Skeletal muscle tissue (tissue), 3 donors: ENCODE measurements at regions not wholly inside any gene's neighbourhood (a gene's known extent, or its start where the extent isn't known, plus 50 kb on each side); places are given as distances from the start of the nearest gene placed in this dataset.

Experiments
- H3K27ac ChIP-seq: one replicate; pipeline ENCODE4 v1.7.0; 2013; ENCODE audit warnings: mild to moderate bottlenecking, low read depth, low read length, inconsistent platforms
- H3K27me3 ChIP-seq, 3 donors: one replicate each; pipeline ENCODE4 v1.7.0; 2013; ENCODE audit warnings: low read length in 3 of 3; ENCODE audit not compliant: control insufficient read depth in 3 of 3, insufficient read depth in 3 of 3
- H3K36me3 ChIP-seq, 3 donors: one replicate each; pipeline ENCODE4 v1.7.0; 2013; ENCODE audit warnings: low read length in 3 of 3; ENCODE audit not compliant: control insufficient read depth in 3 of 3, insufficient read depth in 3 of 3
- H3K4me1 ChIP-seq, 3 donors: one replicate each; pipeline ENCODE4 v1.7.0; 2013; ENCODE audit warnings: low read length in 3 of 3, mild to moderate bottlenecking in 3 of 3; ENCODE audit not compliant: control insufficient read depth in 3 of 3, insufficient read depth in 3 of 3
- H3K4me3 ChIP-seq, 3 donors: one replicate each; pipeline ENCODE4 v1.7.0; 2013; ENCODE audit warnings: low read length in 3 of 3
- H3K9ac ChIP-seq, 3 donors: one replicate each; pipeline ENCODE4 v1.7.0; 2013; ENCODE audit warnings: low read length in 3 of 3, mild to moderate bottlenecking in 3 of 3, moderate library complexity in 2 of 3, low read depth in 1 of 3
- H3K9me3 ChIP-seq, 3 donors: one replicate each; pipeline ENCODE4 v1.7.0; 2013; ENCODE audit warnings: low read length in 3 of 3; ENCODE audit not compliant: control insufficient read depth in 3 of 3
- donor health status: Osteomylitis.

DNA sequence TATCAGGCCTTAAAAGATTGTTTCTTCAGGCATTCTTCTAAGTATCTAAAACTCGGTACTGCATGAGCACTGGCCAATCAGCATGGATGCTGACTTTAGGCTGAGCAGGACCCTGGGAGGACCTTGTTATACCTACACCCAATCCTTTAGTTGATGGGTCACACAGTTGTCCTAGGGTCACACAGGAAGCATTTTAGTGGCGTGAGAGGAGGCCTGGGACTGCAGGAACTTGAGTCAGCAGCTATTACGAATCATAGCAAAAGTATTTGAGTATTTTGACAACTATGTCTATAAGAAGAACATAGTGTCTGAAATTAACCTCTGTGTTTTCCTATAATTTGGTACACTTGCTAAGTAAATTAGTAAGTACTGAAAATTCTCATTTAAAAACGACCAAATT is 741.4 kb downstream of the HACE1 start:
- Histone ChIP-seq H3K9ac (no peak overlapping the region), H3K36me3 (no peaks in the 10 kb centered on the region), H3K4me3 (no peak overlapping the region), H3K4me1 (no peaks in the 10 kb centered on the region), H3K27ac (no peak overlapping the region), H3K9me3 (no peaks in the 10 kb centered on the region), H3K27me3 (no peaks in the 10 kb centered on the region)

DNA sequence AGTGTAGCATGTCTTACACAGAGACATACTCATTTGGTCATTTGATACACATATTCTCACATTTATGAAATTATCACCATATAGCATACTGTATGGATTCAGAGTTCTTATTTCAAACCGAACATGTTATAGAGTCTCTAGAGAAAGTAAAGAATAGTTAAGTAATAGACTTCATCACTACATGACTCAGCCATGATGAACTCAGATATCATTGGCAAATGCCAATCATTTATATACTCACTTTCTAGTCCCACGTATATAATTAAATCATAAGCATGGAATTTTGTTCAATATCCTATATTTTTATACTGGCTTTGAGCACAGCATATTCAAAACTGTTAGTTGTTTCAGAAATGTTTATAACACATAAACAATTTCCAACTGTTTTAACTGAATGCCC is 749.9 kb downstream of the HACE1 start:
- Histone ChIP-seq H3K27ac (no peak overlapping the region), H3K27me3 (no peaks in the 10 kb centered on the region), H3K9ac (no peak overlapping the region), H3K9me3 (no peaks in the 10 kb centered on the region), H3K4me1 (no peaks in the 10 kb centered on the region), H3K36me3 (no peaks in the 10 kb centered on the region), H3K4me3 (no peak overlapping the region)

DNA sequence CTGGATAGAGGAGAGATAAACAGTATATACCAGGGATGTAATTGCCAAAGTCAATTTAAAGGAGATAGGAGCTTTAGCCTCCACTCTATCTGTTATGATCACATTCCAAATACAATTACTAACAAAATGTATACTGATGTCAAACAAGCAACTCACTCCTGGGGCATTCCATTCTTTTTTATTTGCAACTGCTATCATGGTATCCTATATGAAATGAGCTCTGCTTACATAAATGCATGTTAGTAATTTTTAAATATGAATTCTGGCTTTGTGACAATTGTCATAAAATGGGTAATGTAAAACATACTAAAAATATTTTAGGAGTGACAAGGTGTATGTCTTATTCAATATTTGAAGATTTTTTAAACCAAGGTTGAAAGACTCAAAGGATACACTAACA is 751.1 kb downstream of the HACE1 start:
- H3K4me3 ChIP-seq, result no peak overlapping the region
- no peaks in the 10 kb centered on the region for H3K9me3 ChIP-seq
- no peak overlapping the region for H3K9ac ChIP-seq
- H3K4me1 ChIP-seq, result no peaks in the 10 kb centered on the region
- H3K27ac ChIP-seq, result no peak overlapping the region
- no peaks in the 10 kb centered on the region for H3K27me3 ChIP-seq
- no peaks in the 10 kb centered on the region for H3K36me3 ChIP-seq

GRCh38 chr6:104095661-104096416 is 763.9 kb downstream of the HACE1 start:
- no peaks in the 10 kb centered on the region for H3K27me3 ChIP-seq
- no peaks in the 10 kb centered on the region for H3K4me1 ChIP-seq
- H3K4me3 ChIP-seq, result no peak overlapping the region
- H3K36me3 ChIP-seq, result no peaks in the 10 kb centered on the region
- H3K27ac ChIP-seq, result no peak overlapping the region
- H3K9me3 ChIP-seq, result peaks cover 0 to 3% (median 0%) of the 10 kb centered on the region in 3 donors
- H3K9ac ChIP-seq, result no peak overlapping the region

DNA sequence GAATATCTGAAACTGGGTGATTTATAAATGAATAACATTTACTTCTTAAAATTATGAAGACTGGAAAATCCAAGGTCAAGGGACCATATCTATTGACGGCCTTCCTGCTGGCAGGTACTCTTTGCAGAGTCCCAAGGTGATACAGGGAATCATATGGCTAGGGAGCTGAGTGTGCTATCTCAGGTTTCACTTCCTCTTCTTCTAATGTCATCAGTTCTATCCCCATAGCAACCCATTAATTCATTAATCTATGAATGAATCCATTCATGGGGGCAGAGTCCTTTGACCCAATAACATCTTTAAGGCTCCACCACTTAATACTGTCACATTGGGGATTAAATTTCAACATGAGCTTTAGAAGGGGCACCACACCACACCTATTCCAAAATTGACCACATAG is 772.0 kb downstream of the HACE1 start:
- no peak overlapping the region for H3K27ac ChIP-seq
- H3K9ac ChIP-seq, result no peak overlapping the region
- no peaks in the 10 kb centered on the region for H3K27me3 ChIP-seq
- H3K36me3 ChIP-seq, result no peaks in the 10 kb centered on the region
- no peaks in the 10 kb centered on the region for H3K9me3 ChIP-seq
- H3K4me3 ChIP-seq, result no peak overlapping the region
- H3K4me1 ChIP-seq, result no peaks in the 10 kb centered on the region

DNA sequence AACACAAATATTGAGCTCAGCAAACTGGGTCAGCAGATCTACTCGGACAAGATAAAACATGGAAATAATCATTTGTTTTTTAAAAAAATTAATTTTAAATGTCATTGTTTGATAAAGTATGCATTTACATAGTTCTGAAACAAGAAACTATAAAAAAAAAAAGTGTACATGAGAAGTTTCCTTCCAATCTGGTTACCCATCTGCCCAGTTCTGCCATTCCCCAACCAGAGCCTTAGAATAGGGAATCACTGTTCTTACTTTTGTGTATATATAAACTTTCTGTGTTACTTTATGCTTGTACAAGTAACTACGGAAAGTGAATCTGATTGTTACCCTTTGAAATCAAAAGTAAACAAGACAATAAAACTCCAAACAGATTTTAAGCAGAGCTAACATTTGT is 791.4 kb downstream of the HACE1 start:
- H3K27me3 ChIP-seq, result no peaks in the 10 kb centered on the region
- no peaks in the 10 kb centered on the region for H3K4me1 ChIP-seq
- no peaks in the 10 kb centered on the region for H3K36me3 ChIP-seq
- no peak overlapping the region for H3K27ac ChIP-seq
- H3K9ac ChIP-seq, result no peak overlapping the region
- H3K4me3 ChIP-seq, result no peak overlapping the region
- no peaks in the 10 kb centered on the region for H3K9me3 ChIP-seq

DNA sequence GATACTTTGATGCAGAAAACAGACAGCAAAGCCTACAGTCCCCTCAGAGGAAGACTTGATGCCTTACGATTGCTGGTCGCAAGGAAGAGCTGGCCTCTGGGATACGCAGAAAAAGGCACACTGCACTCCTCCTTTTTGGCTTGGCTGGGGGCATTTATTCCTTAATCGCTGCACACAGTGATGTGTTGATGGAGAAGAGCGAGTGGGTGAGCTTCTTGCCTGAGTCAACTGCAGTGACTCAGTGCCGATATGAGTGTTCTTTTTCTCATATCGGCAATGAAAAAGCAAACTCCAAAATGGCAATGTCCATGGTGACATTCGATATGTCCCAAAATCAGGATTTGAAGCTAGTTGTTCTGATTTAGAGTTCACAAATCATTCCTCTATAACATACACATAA is 794.8 kb downstream of the HACE1 start:
- Histone ChIP-seq H3K4me1 (no peaks in the 10 kb centered on the region), H3K9me3 (no peaks in the 10 kb centered on the region), H3K36me3 (no peaks in the 10 kb centered on the region), H3K4me3 (no peak overlapping the region), H3K27ac (no peak overlapping the region), H3K27me3 (no peaks in the 10 kb centered on the region), H3K9ac (no peak overlapping the region)

DNA sequence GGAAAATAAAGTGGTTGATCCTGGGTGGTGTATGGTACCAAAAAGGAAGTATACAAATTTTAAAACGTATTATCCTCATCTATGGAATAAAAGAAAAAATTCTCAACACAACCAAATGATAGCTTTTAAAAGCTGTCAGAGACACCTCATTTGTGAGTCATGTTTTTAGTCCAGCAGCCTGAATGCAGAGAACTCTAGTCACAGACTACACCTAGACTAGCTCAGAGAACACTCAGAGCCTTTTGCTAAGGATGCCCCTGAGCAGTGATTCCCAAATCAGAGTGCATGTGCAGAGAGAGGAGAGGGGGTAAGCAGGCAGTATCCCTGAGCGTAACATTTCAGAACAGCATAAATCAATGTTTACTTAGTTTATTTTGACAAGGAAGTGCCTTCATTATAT is 809.3 kb downstream of the HACE1 start:
- no peaks in the 10 kb centered on the region for H3K9me3 ChIP-seq
- H3K27me3 ChIP-seq, result no peaks in the 10 kb centered on the region
- no peak overlapping the region for H3K9ac ChIP-seq
- H3K4me1 ChIP-seq, result no peaks in the 10 kb centered on the region
- H3K36me3 ChIP-seq, result no peaks in the 10 kb centered on the region
- no peak overlapping the region for H3K4me3 ChIP-seq
- no peak overlapping the region for H3K27ac ChIP-seq

GRCh38 chr6:104046426-104046825 is 813.3 kb downstream of the HACE1 start:
- no peaks in the 10 kb centered on the region for H3K4me1 ChIP-seq
- H3K4me3 ChIP-seq, result no peak overlapping the region
- no peaks in the 10 kb centered on the region for H3K36me3 ChIP-seq
- no peaks in the 10 kb centered on the region for H3K9me3 ChIP-seq
- H3K27me3 ChIP-seq, result no peaks in the 10 kb centered on the region
- no peak overlapping the region for H3K27ac ChIP-seq
- no peak overlapping the region for H3K9ac ChIP-seq

DNA sequence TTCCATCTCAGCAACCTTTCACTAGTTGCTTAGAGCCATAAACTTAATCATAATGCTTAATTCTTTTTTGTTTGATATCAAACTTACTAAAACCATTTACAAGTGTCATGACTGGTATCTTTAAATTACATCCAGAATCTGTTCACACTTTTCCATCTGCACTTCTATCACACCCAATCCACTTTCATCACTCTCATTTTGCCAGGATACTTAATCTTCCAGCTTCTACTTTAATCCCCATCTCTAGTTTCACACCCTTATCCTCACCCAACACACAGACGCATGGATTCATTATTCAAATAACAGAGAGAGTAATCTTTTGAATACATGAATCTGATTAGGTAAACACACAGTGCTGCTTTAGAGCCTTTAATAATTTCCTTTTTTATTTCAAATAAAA is 828.4 kb downstream of the HACE1 start:
- Histone ChIP-seq H3K9me3 (peaks cover 0 to 2% (median 0%) of the 10 kb centered on the region in 3 donors), H3K4me3 (no peak overlapping the region), H3K27ac (no peak overlapping the region), H3K27me3 (no peaks in the 10 kb centered on the region), H3K4me1 (no peaks in the 10 kb centered on the region), H3K9ac (no peak overlapping the region), H3K36me3 (no peaks in the 10 kb centered on the region)
